HUDEP-2 (cell line): ENCODE measurements at regions not wholly inside any gene's neighbourhood (a gene's known extent, or its start where the extent isn't known, plus 50 kb on each side); places are given as distances from the start of the nearest gene placed in this dataset.

Experiments
- DNase-seq, 76 experiments: peaks; one replicate each; lab custom pipeline; 2025; ENCODE audit not compliant: unreplicated experiment in 76 of 76; lab: John Stamatoyannopoulos, UW

DNA sequence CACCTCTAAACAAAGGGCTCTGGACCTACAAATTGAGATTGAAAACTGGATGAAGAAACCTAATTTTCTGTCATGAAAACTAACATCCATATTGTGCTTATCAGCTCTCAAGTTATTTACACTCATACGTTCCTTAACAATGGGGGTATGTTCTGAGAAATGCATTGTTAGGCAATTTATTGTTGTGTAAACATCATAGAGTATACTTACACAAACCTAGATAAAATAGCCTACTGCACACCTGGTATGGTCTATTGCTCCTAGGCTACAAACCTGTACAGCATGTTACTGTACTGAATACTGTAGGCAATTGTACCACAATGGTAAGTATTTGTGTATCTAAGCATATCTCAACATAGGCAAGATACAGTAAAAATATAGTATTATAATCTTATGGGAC is 191.4 kb downstream of the TM2D1 start:
- no peak for DNase-seq

DNA sequence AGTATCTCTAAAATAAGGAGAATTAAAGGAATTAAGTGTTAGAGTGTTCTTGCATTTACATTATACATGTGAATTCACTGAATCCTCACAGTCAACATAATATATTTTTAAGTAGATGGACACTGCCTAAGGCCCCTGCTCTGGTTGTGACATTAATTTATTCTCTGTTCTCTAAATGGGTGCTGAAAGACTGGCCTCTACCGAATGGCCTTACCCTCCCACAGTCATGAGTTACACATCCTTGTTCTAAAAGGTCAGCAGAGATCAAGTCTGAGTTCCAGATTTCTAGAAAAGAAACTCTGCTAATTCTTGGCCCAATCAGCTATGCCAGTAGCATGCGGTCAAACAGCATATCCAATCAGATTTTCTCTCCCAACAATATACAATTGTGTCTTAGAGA is 193.2 kb downstream of the TM2D1 start:
- DNase-seq: no peak

DNA sequence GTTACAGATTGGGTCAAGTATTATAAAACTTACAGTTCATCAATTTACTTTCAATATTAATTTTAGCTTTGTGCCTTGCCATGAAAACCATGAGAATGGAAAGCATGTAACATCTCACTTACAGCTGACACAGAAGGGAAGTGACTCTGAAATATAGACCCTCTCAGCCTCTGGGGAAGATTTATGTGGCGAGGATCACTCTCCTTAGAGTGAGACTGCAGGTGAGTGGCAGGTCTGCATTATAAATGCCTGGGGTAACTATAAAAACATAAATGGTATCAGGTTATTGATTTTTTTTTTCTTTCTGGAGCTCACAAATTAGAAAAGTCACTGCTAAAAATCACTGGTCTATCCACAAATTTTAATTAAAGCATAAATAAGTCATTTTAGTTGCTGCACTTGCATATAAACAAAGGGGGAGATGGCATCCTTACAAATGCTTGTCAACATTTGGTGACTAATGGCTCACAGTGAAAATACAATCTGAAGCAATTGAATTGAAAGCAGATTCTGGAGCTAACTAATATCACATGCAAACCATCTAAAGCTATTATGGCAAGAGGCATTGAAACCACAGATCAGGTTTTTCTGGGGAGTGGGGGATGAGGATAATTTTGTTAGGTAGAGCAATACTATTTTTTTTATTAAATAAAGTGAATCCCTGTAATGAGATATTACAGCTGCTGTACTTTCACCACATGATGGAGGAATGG is 200.9 kb downstream of the TM2D1 start:
- no peak for DNase-seq

DNA sequence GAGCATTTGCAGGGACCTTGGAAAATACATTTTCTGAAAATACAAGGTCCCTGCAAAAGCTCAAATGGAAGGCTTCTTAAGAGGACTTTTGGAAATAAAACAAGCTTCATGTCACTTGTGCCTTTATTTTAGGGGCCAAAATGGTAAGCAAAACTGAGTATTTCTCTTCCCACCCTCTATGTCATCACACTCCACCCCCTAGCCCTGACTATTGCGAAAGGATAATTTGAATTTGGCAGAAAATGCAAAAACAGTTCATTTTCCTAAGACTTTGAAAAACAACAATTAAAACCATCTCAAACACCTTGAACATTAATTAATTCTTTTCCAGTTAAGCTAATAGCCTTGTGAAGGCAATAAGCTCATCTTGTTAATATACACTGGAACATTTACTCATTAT is 201.7 kb downstream of the TM2D1 start:
- DNase-seq: no peak

DNA sequence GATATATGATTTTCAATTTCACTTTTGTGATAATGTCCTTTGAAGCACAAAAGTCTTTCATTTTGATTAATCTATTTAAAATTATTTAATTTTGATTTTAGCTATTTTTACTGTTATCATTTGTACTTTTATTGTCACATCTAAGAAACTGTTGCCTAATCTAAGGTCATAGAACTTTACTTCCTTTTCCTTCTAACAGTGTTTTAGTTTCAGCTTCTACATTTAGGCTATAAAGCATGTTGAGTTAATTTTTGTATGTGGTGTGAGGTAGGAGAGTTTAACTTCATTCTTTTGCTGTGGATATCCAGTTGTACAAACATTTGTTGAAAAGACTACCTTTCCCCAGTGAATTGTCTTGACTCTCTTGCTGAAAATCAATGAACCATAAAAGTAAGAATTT is 204.5 kb downstream of the TM2D1 start:
- no peak for DNase-seq

DNA sequence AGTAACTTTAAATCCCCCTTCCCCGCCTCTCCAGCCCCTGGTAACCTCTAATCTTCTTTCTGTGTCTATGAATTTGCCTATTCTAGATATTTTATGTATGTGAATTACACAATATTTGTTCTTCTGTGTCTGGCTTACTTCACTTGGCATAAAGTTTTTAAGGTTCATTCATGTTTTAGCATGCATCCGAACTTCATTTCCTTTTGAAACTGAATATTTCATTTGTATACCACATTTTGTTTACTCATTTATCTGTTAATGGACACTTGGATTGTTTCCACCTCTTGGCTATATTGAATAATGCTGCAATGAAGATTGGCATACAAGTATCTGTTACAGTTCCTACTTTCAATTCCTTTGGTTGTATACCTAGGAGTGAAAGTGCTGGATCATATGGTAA is 205.3 kb downstream of the TM2D1 start:
- no peak for DNase-seq

DNA sequence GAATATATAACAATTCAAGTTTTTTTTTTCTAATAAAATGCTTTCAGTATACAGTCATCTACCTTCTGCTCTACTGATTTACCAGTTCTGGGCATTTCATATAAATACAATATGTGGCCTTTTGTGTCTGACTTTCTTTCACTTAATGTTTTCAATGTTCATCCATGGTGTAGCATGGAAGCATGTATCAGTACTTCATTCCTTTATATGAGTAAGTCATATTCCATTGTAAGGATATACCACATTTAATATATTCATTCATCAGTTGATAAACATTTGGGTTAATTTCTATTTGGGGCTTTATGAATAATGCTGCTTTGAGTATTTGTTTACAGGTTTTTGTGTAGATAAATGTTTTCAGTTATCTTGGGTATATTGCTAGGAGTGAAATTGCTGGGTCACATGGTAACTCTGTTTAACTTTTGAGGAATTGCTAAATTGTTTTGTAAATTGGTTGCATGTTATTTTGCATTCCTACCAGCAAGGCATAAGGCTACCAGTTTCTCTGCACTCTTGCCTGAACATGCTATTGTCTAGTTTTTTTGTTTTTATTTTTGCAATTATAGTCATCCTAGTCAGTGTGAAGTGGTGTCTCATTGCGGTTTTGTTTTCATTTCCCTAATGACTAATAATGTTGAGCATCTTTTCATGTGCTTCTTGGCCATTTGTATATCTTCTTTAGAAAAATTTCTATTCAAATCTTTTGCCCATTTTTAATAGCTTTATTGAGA is 206.1 kb downstream of the TM2D1 start:
- no peak for DNase-seq

DNA sequence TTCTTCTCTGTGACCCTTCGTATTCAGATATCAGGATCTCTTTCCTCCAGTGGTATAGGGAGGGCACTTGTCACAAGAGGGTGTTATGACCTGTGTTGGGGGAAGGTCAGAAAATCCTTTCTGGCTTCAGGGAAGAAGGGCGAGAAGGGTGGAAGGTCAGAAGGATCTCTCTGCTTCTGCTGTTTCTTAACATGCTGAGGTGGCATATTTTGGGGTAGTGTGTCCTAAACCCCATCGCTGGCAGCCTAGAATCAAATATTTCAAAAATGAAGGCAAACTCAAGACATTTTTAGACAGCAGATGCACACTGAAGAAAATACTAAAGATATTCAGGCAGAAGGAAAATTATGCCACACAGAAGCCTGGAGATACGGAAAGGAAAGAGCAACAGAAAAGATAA is 207.6 kb downstream of the TM2D1 start:
- no peak for DNase-seq

DNA sequence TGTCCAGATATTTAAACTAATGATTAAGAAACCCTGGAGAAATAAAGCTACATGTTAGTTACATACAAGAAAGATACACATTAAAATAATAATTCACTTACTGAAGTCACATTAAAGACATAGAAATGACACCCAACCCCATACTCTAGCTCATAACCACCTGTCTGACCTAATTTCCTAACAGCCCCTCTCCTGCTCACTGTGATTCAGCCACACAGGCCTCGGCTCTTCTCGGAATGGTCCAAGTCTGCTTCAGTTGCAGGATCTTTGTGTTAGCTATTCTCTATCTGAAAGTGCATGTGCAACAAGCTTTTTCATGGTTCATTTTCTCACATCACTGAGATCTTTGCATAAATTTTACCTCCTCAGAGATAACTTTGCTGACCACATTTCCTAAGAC is 209.8 kb downstream of the TM2D1 start:
- no peak for DNase-seq
